ENCODE measurements at regions not wholly inside any gene's neighbourhood (a gene's known extent, or its start where the extent isn't known, plus 50 kb on each side); places are given as distances from the start of the nearest gene placed in this dataset.

DNA sequence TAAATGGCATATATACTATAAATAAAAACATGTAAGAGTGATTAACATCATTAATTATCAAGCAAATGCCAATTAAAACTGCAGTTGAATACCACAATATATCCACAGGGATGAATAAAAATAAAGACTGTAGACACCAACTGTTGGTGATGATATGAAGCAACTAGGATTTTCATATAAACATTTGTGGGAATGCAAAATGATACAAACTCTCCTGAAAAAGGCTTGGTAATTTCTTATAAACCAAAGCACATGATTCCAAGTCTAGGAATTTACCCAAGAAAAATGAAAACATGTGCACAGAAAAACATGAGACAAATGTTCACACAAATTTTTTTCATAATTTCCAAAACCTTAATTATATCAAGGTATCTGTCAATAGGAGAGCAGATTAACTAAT is 448.1 kb downstream of the ETV1 start:
- POLR2A ChIA-PET (ENCODE audit: low non-redundant PET), result no interaction called here
- CTCF ChIA-PET, result no interaction called here
- no peak for TF ChIP-seq EZH2 (IDR thresholded peaks at IDR 0.05; ENCODE audit: borderline replicate concordance, low read depth, low read length, poor library complexity, severe bottlenecking)
- TF ChIP-seq, protein P1, sequence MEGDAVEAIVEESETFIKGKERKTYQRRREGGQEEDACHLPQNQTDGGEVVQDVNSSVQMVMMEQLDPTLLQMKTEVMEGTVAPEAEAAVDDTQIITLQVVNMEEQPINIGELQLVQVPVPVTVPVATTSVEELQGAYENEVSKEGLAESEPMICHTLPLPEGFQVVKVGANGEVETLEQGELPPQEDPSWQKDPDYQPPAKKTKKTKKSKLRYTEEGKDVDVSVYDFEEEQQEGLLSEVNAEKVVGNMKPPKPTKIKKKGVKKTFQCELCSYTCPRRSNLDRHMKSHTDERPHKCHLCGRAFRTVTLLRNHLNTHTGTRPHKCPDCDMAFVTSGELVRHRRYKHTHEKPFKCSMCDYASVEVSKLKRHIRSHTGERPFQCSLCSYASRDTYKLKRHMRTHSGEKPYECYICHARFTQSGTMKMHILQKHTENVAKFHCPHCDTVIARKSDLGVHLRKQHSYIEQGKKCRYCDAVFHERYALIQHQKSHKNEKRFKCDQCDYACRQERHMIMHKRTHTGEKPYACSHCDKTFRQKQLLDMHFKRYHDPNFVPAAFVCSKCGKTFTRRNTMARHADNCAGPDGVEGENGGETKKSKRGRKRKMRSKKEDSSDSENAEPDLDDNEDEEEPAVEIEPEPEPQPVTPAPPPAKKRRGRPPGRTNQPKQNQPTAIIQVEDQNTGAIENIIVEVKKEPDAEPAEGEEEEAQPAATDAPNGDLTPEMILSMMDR (conservative IDR thresholded peaks at IDR 0.05; ENCODE audit: low read depth, low read length), result no peak
- BruUV-seq (replicated peaks), result no TSS peak
- no peak overlapping the region for H3K4me3 ChIP-seq (ENCODE audit: low read depth, low read length, poor library complexity, severe bottlenecking)
- no peak overlapping the region for H3K27ac ChIP-seq (ENCODE audit: low read depth, low read length, poor library complexity, severe bottlenecking)
- no peaks in the 10 kb centered on the region for H3K9me3 ChIP-seq (ENCODE audit: low read depth, low read length, poor library complexity, severe bottlenecking)
- intact Hi-C loops (cut with micrococcal nuclease; ENCODE audit: unreplicated experiment), result no loop called here
- H3K27me3 ChIP-seq (replicated peaks; ENCODE audit: insufficient read depth, low read depth, low read length, poor library complexity), result no peaks in the 10 kb centered on the region
- no peaks in the 10 kb centered on the region for H3K36me3 ChIP-seq (ENCODE audit: insufficient read depth, low read length, poor library complexity, severe bottlenecking)
- H3K4me1 ChIP-seq (ENCODE audit: insufficient read depth, low read length, poor library complexity, severe bottlenecking), result no peaks in the 10 kb centered on the region
- DNase-seq (ENCODE audit: low spot score), result no peak

DNA sequence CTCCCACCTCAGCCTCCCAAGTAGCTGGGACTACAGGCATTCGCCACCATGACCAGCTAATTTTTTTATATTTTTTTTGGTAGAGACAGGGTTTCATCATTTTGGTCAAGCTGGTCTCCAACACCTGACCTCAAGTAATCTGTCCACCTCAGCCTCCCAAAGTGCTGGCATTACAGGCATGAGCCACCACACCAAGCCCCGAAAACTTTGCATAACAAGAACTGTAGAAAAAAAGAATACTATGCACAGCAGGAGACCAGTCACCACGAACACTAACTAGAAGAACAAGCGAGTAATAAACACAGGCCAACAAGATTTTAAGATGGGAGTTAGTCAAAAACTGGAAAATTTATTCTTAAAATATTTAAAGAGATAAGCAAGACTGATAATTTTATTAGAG is 447.0 kb downstream of the ETV1 start:
- Histone ChIP-seq H3K27ac (ENCODE audit: low read depth, low read length, poor library complexity, severe bottlenecking) (no peak overlapping the region), H3K36me3 (ENCODE audit: insufficient read depth, low read length, poor library complexity, severe bottlenecking) (no peaks in the 10 kb centered on the region), H3K27me3 (replicated peaks; ENCODE audit: insufficient read depth, low read depth, low read length, poor library complexity) (no peaks in the 10 kb centered on the region), H3K9me3 (ENCODE audit: low read depth, low read length, poor library complexity, severe bottlenecking) (no peaks in the 10 kb centered on the region), H3K4me1 (ENCODE audit: insufficient read depth, low read length, poor library complexity, severe bottlenecking) (no peaks in the 10 kb centered on the region), H3K4me3 (ENCODE audit: low read depth, low read length, poor library complexity, severe bottlenecking) (no peak overlapping the region)
- TF ChIP-seq, protein P1 (conservative IDR thresholded peaks at IDR 0.05; ENCODE audit: low read depth, low read length), result no peak
- TF ChIP-seq EZH2 (IDR thresholded peaks at IDR 0.05; ENCODE audit: borderline replicate concordance, low read depth, low read length, poor library complexity, severe bottlenecking), result no peak
- no peak for DNase-seq (ENCODE audit: low spot score)
- BruUV-seq (replicated peaks), result no TSS peak
- CTCF ChIA-PET, result no interaction called here
- POLR2A ChIA-PET (ENCODE audit: low non-redundant PET), result no interaction called here
- intact Hi-C loops (cut with micrococcal nuclease; ENCODE audit: unreplicated experiment), result no loop called here

DNA sequence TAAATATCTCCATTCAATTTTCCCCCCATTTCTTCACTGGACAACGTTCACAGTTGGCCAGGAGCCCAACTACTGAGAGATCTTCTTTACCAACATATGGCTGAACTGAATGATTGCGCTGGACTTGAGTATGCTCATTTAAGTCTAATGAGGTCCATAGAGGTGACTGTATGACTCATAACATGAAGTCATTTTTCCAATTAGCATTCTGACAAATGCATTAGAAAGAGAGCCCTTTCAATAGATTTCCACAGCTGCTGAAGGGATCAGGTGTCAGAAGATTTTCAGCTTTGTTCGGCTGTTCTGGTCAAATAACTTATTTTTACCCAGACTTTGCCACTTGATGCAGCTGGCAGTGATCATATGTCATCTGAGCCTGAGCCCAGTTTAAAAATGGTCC is 438.0 kb downstream of the ETV1 start:
- H3K9me3 ChIP-seq (ENCODE audit: low read depth, low read length, poor library complexity, severe bottlenecking), result no peaks in the 10 kb centered on the region
- H3K36me3 ChIP-seq (ENCODE audit: insufficient read depth, low read length, poor library complexity, severe bottlenecking), result no peaks in the 10 kb centered on the region
- intact Hi-C loops (cut with micrococcal nuclease; ENCODE audit: unreplicated experiment), result no loop called here
- TF ChIP-seq, protein P1 (conservative IDR thresholded peaks at IDR 0.05; ENCODE audit: low read depth, low read length), result no peak
- TF ChIP-seq EZH2 (IDR thresholded peaks at IDR 0.05; ENCODE audit: borderline replicate concordance, low read depth, low read length, poor library complexity, severe bottlenecking), result no peak
- H3K4me3 ChIP-seq (ENCODE audit: low read depth, low read length, poor library complexity, severe bottlenecking), result no peak overlapping the region
- no peak overlapping the region for H3K27ac ChIP-seq (ENCODE audit: low read depth, low read length, poor library complexity, severe bottlenecking)
- H3K4me1 ChIP-seq (ENCODE audit: insufficient read depth, low read length, poor library complexity, severe bottlenecking), result no peaks in the 10 kb centered on the region
- CTCF ChIA-PET, result no interaction called here
- POLR2A ChIA-PET (ENCODE audit: low non-redundant PET), result no interaction called here
- no peaks in the 10 kb centered on the region for H3K27me3 ChIP-seq (replicated peaks; ENCODE audit: insufficient read depth, low read depth, low read length, poor library complexity)
- no TSS peak for BruUV-seq (replicated peaks)
- peak; percentile 52 for DNase-seq (ENCODE audit: low spot score)
